ENCODE measurements at regions not wholly inside any gene's neighbourhood (a gene's known extent, or its start where the extent isn't known, plus 50 kb on each side); places are given as distances from the start of the nearest gene placed in this dataset.

- ChIA-PET POLR2A (ENCODE audit: partially characterized antibody) (no interaction called here), CTCF (ENCODE audit: partially characterized antibody) (interaction anchor here (2.2 kb wide), 1 partner anchor 34 kb away, joined by 6 read pairs; no protein-coding TSS in a partner anchor)
- H3K79me2 ChIP-seq (ENCODE audit: control insufficient read depth in 1 of 2, insufficient read depth in 2 of 2, low read length in 2 of 2), result no peaks in the 10 kb centered on the region
- peak overlapping the region in 1 of 2 experiments; percentile 28; a peak in 1 of 4 replicates for H3K4me2 ChIP-seq (ENCODE audit: insufficient read depth in 1 of 2, low read depth in 2 of 2, low read length in 2 of 2)
- H3K4me1 ChIP-seq (replicated peaks in 1 of 4; ENCODE audit: control insufficient read depth in 3 of 4, insufficient read depth in 4 of 4, low read length in 3 of 4), result peaks cover 2 to 7% (median 4%) of the 10 kb centered on the region in 4 experiments; a peak in 6 of 7 replicates
- H3K4me3 ChIP-seq (ENCODE audit: extremely low read depth in 1 of 4, insufficient read depth in 2 of 4, low read depth in 3 of 4, low read length in 4 of 4), result no peak overlapping the region
- no peaks in the 10 kb centered on the region for H4K20me1 ChIP-seq (replicated peaks in 1 of 2; ENCODE audit: control insufficient read depth in 1 of 2, insufficient read depth in 2 of 2, low read length in 2 of 2)
- FAIRE-seq (no peak), DNase-seq (ENCODE audit: low read depth in 1 of 2, low spot score in 2 of 2) (no peak)
- H3K27me3 ChIP-seq (replicated peaks in 1 of 4; ENCODE audit: control insufficient read depth in 3 of 4, extremely low read depth in 1 of 4, insufficient read depth in 3 of 4, low read length in 3 of 4), result no peaks in the 10 kb centered on the region
- no peak overlapping the region for H2BK5ac ChIP-seq (ENCODE audit: low read depth, low read length)
- H3K9me3 ChIP-seq (ENCODE audit: insufficient read depth in 2 of 2, low read depth in 1 of 2, low read length in 1 of 2), result peaks cover 0 to 5% of the 10 kb centered on the region in 2 experiments; a peak in 2 of 4 replicates
- H3K23me2 ChIP-seq (ENCODE audit: low read depth, low read length), result peaks cover 1% of the 10 kb centered on the region; the same call in 1 of the 2 replicates
- H2BK120ac ChIP-seq (replicated peaks; ENCODE audit: low read depth, low read length), result peak overlapping the region; percentile 36
- peak overlapping the region; percentile 26; the same call in 1 of the 2 replicates for H3K18ac ChIP-seq (ENCODE audit: extremely low read depth, low read length)
- H4K91ac ChIP-seq (replicated peaks; ENCODE audit: insufficient read length, low read length), result peak overlapping the region; percentile 45
- H4K8ac ChIP-seq (ENCODE audit: extremely low read depth, insufficient read depth, low read length), result no peak overlapping the region
- no peaks in the 10 kb centered on the region; a peak in 1 of 8 replicates for H3K36me3 ChIP-seq (ENCODE audit: control insufficient read depth in 2 of 4, insufficient read depth in 4 of 4, low read length in 3 of 4)
- no peak overlapping the region for H3K4ac ChIP-seq (replicated peaks; ENCODE audit: insufficient read length, low read depth, low read length)
- no peak overlapping the region for H3K27ac ChIP-seq (ENCODE audit: low read depth, low read length)
- H3K23ac ChIP-seq (ENCODE audit: insufficient read length), result no peak overlapping the region
- H2BK15ac ChIP-seq (ENCODE audit: low read length), result no peak overlapping the region
- no peak overlapping the region for H2AFZ ChIP-seq (ENCODE audit: low read length)
- no peak overlapping the region for H2BK12ac ChIP-seq (ENCODE audit: low read depth, low read length)
- 81% methylated on average over 1 of the region's 1 CpG; no CpG with 5 or more reads in 1 of the 2 experiments for WGBS, 2 experiments (ENCODE audit: extremely low coverage in 1 of 2, insufficient coverage in 1 of 2, insufficient read length in 1 of 2, insufficient replicate concordance in 2 of 2, low coverage in 1 of 2, low lambda C conversion rate in 2 of 2, missing lambda C conversion rate in 1 of 2)
- no peak overlapping the region for H2BK20ac ChIP-seq (ENCODE audit: low read length)
- H3K56ac ChIP-seq (replicated peaks; ENCODE audit: insufficient read length, low read depth, low read length), result no peak overlapping the region
- no peak overlapping the region for H3K14ac ChIP-seq (ENCODE audit: insufficient read length)
- no peak overlapping the region for H3K9ac ChIP-seq (replicated peaks in 1 of 4; ENCODE audit: extremely low read depth in 1 of 4, low read depth in 3 of 4, low read length in 3 of 4)
- no peaks in the 10 kb centered on the region for H3K79me1 ChIP-seq (ENCODE audit: low read depth, low read length)
- H4K5ac ChIP-seq (ENCODE audit: insufficient read length, low read depth, low read length), result no peak overlapping the region
- H2AK5ac ChIP-seq (ENCODE audit: low read depth, low read length), result no peak overlapping the region
- TF ChIP-seq SIRT6 (IDR thresholded peaks at IDR 0.05; ENCODE audit: low read length) (no peak), CBX5 (IDR thresholded peaks at IDR 0.05; ENCODE audit: low read depth, low read length) (no peak), USF2 (IDR thresholded peaks at IDR 0.05; ENCODE audit: low read length) (no peak), MAX (IDR thresholded peaks at IDR 0.05) (no peak), BACH1 (IDR thresholded peaks at IDR 0.05; ENCODE audit: low read length) (no peak), TAF7 (optimal IDR thresholded peaks at IDR 0.05; ENCODE audit: borderline replicate concordance, low read depth, low read length) (no peak), POLR2AphosphoS5 (IDR thresholded peaks at IDR 0.05; ENCODE audit: low read depth, low read length) (no peak), RXRA (IDR thresholded peaks at IDR 0.05; ENCODE audit: insufficient read depth, low read depth, low read length) (no peak), ZNF274 (IDR thresholded peaks at IDR 0.05; ENCODE audit: borderline replicate concordance, extremely low read depth, low read length) (no peak), SIX5 (IDR thresholded peaks at IDR 0.05; ENCODE audit: low read depth, low read length) (no peak), ASH2L (IDR thresholded peaks at IDR 0.05; ENCODE audit: low read length) (no peak), TBP (IDR thresholded peaks at IDR 0.05; ENCODE audit: low read depth, low read length) (no peak)
Observed at GRCh38 chr20:11978496-11978895, 60.8 kb downstream of the BTBD3 start.

Measured in H1 (cell line).